Adipocyte (in vitro differentiated cells): ENCODE measurements at regions not wholly inside any gene's neighbourhood (a gene's known extent, or its start where the extent isn't known, plus 50 kb on each side); places are given as distances from the start of the nearest gene placed in this dataset.
A peak's percentile ranks its signal among the peaks of the same experiment; 100 is the strongest.

Source experiments
- DNase-seq: peaks from one replicate; pipeline ENCODE4 v3.0.0-alpha.2; 2015; ENCODE audit warnings: low read depth
- H3K27me3 ChIP-seq: replicated peaks from 2 replicates; pipeline ENCODE4 v1.7.0; 2013; ENCODE audit warnings: mild to moderate bottlenecking, low read length, moderate library complexity; ENCODE audit not compliant: control insufficient read depth, insufficient read depth
- H3K36me3 ChIP-seq: 2 replicates; pipeline ENCODE4 v1.7.0; 2013; ENCODE audit warnings: low read length, mild to moderate bottlenecking, moderate library complexity; ENCODE audit not compliant: control insufficient read depth, insufficient read depth, severe bottlenecking
- H3K4me1 ChIP-seq: 2 replicates; pipeline ENCODE4 v1.7.0; 2013; ENCODE audit warnings: mild to moderate bottlenecking, low read length, moderate library complexity; ENCODE audit not compliant: control insufficient read depth, insufficient read depth
- H3K4me3 ChIP-seq: 2 replicates; pipeline ENCODE4 v1.7.0; 2013; ENCODE audit warnings: mild to moderate bottlenecking, low read length, moderate library complexity
- H3K9ac ChIP-seq: 2 replicates; pipeline ENCODE4 v1.7.0; 2013; ENCODE audit warnings: mild to moderate bottlenecking, low read length, moderate library complexity
- H3K9me3 ChIP-seq: 2 replicates; pipeline ENCODE4 v1.7.0; 2013; ENCODE audit warnings: mild to moderate bottlenecking, low read length, moderate library complexity; ENCODE audit not compliant: control insufficient read depth

DNA sequence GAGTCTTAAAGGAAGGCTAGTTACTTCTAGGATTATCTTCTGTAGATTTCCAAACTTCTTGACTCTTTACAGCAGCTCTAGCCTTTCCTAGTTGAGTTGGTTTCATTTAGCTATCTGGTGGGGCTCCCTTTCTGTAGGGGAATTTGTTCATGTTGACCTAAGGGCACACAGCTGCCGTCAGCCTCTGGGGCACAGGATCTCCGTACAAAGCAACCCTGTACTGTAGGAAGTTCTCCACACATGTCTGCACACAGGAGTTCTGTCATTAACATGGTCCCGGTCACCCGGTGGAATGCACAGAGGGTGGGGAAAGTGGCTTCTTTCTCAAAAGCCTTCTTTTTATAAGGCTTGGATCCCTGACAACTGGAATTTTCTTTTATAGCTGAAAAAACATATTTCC lies 88.7 kb upstream of the TNIK start:
- Histone ChIP-seq H3K27me3 (no peaks in the 10 kb centered on the region), H3K36me3 (no peaks in the 10 kb centered on the region), H3K9me3 (no peaks in the 10 kb centered on the region), H3K4me1 (peaks cover 5% of the 10 kb centered on the region), H3K4me3 (no peak overlapping the region), H3K9ac (no peak overlapping the region)
- peak; percentile 13 for DNase-seq

GRCh38 chr3:171543759-171544300 lies 83.6 kb upstream of the TNIK start:
- Histone ChIP-seq H3K36me3 (no peaks in the 10 kb centered on the region), H3K9me3 (no peaks in the 10 kb centered on the region), H3K4me1 (no peaks in the 10 kb centered on the region), H3K27me3 (no peaks in the 10 kb centered on the region), H3K4me3 (no peak overlapping the region), H3K9ac (no peak overlapping the region)
- DNase-seq = no peak

GRCh38 chr3:171542976-171543375 lies 82.8 kb upstream of the TNIK start:
- no peaks in the 10 kb centered on the region for H3K4me1 ChIP-seq
- no peak for DNase-seq
- H3K9ac ChIP-seq = no peak overlapping the region
- no peak overlapping the region for H3K4me3 ChIP-seq
- H3K36me3 ChIP-seq = no peaks in the 10 kb centered on the region
- H3K9me3 ChIP-seq = no peaks in the 10 kb centered on the region
- H3K27me3 ChIP-seq = no peaks in the 10 kb centered on the region

DNA sequence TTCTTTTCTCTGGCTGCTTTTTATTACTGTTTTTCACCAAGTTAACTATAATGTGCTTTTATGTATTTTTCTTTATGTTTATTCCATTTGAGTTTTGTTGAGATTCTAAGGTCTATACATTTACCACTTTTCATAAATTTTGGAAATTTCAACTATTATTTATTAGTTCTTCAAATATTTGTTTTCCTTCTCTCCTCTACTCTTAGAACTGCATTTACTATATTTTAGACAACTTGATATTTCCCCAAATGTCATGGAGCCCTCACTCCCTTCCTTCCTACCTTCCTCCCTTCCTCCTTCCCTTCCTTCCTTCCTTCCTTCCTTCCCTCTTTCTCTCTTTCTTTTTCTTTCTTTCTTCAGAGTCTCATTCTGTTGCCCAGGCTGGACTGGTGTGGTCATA lies 81.4 kb upstream of the TNIK start:
- Histone ChIP-seq H3K36me3 (no peaks in the 10 kb centered on the region), H3K9me3 (no peaks in the 10 kb centered on the region), H3K9ac (no peak overlapping the region), H3K4me3 (no peak overlapping the region), H3K4me1 (no peaks in the 10 kb centered on the region), H3K27me3 (no peaks in the 10 kb centered on the region)
- no peak for DNase-seq

GRCh38 chr3:171541181-171541580 lies 81.0 kb upstream of the TNIK start:
- Histone ChIP-seq H3K4me1 (no peaks in the 10 kb centered on the region), H3K27me3 (no peaks in the 10 kb centered on the region), H3K9me3 (no peaks in the 10 kb centered on the region), H3K9ac (no peak overlapping the region), H3K36me3 (no peaks in the 10 kb centered on the region), H3K4me3 (no peak overlapping the region)
- no peak for DNase-seq

DNA sequence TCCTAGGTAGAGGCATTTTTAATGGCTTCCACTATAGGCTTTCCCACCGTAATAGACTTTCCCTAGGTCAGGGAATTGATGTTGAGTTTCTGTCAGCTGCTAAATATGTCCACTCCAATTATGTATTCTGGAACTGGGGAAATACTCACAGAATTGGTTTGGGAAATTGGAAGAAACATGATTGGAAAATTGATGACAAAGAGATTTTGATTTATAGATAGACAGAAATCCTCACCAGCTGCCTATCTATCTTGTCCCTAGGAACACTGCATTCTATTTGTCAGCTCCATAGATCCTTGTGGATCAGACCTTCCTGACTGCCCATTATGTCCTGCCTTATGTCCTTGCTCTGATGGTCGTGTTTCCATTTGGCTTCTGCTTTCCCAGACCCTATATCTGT lies 75.6 kb upstream of the TNIK start:
- no peaks in the 10 kb centered on the region for H3K36me3 ChIP-seq
- H3K27me3 ChIP-seq = no peaks in the 10 kb centered on the region
- no peak overlapping the region for H3K4me3 ChIP-seq

GRCh38 chr3:171535133-171535532 lies 74.9 kb upstream of the TNIK start:
- no peak overlapping the region for H3K9ac ChIP-seq
- DNase-seq = no peak
- no peak overlapping the region for H3K4me3 ChIP-seq
- no peaks in the 10 kb centered on the region for H3K27me3 ChIP-seq
- H3K36me3 ChIP-seq = no peaks in the 10 kb centered on the region
- no peaks in the 10 kb centered on the region for H3K9me3 ChIP-seq
- peaks cover 3% of the 10 kb centered on the region for H3K4me1 ChIP-seq

More for the DNA sequence above, 75.6 kb upstream of the TNIK start:
- Histone ChIP-seq H3K9me3 (no peaks in the 10 kb centered on the region), H3K9ac (no peak overlapping the region), H3K4me1 (peaks cover 3% of the 10 kb centered on the region)
- no peak for DNase-seq

- H3K36me3 ChIP-seq = no peaks in the 10 kb centered on the region
- no peaks in the 10 kb centered on the region for H3K27me3 ChIP-seq
- no peak overlapping the region for H3K9ac ChIP-seq
- DNase-seq = no peak
- H3K9me3 ChIP-seq = no peaks in the 10 kb centered on the region
- H3K4me3 ChIP-seq = no peak overlapping the region
- H3K4me1 ChIP-seq = peaks cover 3% of the 10 kb centered on the region
Measured at GRCh38 chr3:171533702-171534101, 73.5 kb upstream of the TNIK start.

GRCh38 chr3:171532294-171532693 lies 72.1 kb upstream of the TNIK start:
- Histone ChIP-seq H3K36me3 (no peaks in the 10 kb centered on the region), H3K9ac (no peak overlapping the region), H3K4me1 (peaks cover 16% of the 10 kb centered on the region), H3K27me3 (no peaks in the 10 kb centered on the region), H3K9me3 (no peaks in the 10 kb centered on the region), H3K4me3 (no peak overlapping the region)
- DNase-seq = no peak

DNA sequence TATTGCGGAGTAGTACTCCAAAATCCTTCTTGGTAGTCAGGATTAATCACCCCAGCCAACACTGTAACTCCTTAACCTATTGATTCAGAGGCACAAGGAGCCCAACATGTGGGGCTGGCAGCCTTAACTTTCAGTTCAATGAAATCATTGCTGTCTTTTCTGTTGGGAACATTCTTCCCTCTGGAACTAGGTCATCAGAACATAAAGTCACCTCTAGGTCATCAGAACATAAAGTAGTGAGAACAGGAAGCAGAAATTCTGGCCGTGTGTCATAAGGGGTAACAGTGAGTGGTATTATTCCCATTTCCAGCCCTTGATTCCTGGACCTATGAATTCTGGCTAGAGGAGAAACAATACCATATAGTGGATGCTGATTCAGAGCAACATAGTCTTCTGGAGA lies 71.5 kb upstream of the TNIK start:
- no peaks in the 10 kb centered on the region for H3K9me3 ChIP-seq
- peaks cover 22% of the 10 kb centered on the region for H3K4me1 ChIP-seq
- no peak overlapping the region for H3K4me3 ChIP-seq
- no peak overlapping the region for H3K9ac ChIP-seq
- DNase-seq = peak; percentile 14
- H3K36me3 ChIP-seq = no peaks in the 10 kb centered on the region
- H3K27me3 ChIP-seq = no peaks in the 10 kb centered on the region

DNA sequence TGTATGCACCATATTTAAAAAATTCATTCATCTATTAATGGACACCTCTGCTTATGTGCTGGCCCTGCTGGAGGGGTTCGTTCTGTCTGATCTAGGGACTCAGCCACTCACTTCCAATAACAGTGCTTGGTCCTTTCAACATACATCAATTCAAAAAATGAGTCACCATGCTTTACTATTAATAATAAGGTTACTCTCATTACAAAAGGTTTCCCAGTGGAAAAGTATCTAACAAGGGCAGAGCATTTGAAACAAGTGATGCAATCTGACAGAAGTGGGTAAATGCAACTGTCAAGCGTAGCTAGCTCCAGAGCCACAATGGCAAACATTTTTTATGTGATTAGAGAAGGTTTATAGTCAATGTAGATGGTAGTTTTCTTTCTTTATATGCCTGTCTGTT lies 67.9 kb upstream of the TNIK start:
- H3K27me3 ChIP-seq = no peaks in the 10 kb centered on the region
- no peak overlapping the region for H3K4me3 ChIP-seq
- DNase-seq = peak; percentile 15
- no peaks in the 10 kb centered on the region for H3K36me3 ChIP-seq
- H3K4me1 ChIP-seq = peaks cover 52% of the 10 kb centered on the region
- no peaks in the 10 kb centered on the region for H3K9me3 ChIP-seq
- H3K9ac ChIP-seq = no peak overlapping the region

DNA sequence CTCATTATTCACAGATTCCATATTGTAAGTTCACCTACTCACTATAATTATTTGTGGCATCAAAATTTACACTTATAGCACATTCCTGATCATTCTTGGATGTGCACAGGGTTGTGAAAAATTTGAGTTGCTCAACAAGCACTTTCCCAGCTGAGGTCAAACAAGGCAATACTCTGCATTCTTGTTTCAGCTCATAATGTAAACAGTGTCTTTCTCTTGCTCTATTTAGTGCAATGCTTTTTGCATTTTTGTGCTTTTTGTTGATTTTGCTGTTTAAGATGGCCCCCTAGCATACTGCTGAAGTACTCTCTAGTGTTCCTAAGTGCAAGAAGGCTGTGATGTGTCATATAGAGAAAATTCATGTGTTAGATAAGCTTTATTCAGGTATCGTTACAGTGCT lies 66.7 kb upstream of the TNIK start:
- Histone ChIP-seq H3K4me3 (no peak overlapping the region), H3K4me1 (peaks cover 52% of the 10 kb centered on the region), H3K9ac (no peak overlapping the region), H3K27me3 (no peaks in the 10 kb centered on the region), H3K36me3 (no peaks in the 10 kb centered on the region), H3K9me3 (no peaks in the 10 kb centered on the region)
- DNase-seq = peak; percentile 81
